Vagina (tissue), 2 donors: ENCODE measurements at regions not wholly inside any gene's neighbourhood (a gene's known extent, or its start where the extent isn't known, plus 50 kb on each side); places are given as distances from the start of the nearest gene placed in this dataset.

Experiments used
- DNase-seq, 2 donors: peaks; one replicate each; pipeline ENCODE4 v3.0.0-alpha.2; 2017; ENCODE audit errors: extremely low spot score in 2 of 2
- H3K27ac ChIP-seq: fragments of 200-600 bp; sonication (generic); one replicate; pipeline ENCODE4 v1.5.1; 2019
- H3K27me3 ChIP-seq: fragments of 200-600 bp; sonication (generic); one replicate; pipeline ENCODE4 v1.5.1; 2019
- H3K36me3 ChIP-seq, 2 donors: fragments of 200-600 bp; sonication (generic); one replicate each; pipeline ENCODE4 v1.5.1; 2017 to 2019
- H3K4me1 ChIP-seq: fragments of 200-600 bp; sonication (generic); one replicate; pipeline ENCODE4 v1.5.1; 2019
- H3K4me3 ChIP-seq, 2 donors: fragments of 200-600 bp; sonication (generic); 1 replicate in 1 of 2; 2 replicates in 1 of 2; pipeline ENCODE4 v1.5.1; 2016 to 2019
- H3K9me3 ChIP-seq: fragments of 200-600 bp; sonication (generic); one replicate; pipeline ENCODE4 v1.5.1; 2019
- CTCF ChIP-seq, 3 experiments: fragments of 450-650 bp in 2 of 3; fragments of 200-600 bp in 1 of 3; sonication (generic) in 1 of 3; IDR thresholded peaks; one replicate each; pipeline ENCODE4 v1.5.1; 2017 to 2019; ENCODE audit warnings: antibody characterized with exemption in 3 of 3, mild to moderate bottlenecking in 2 of 3, moderate library complexity in 2 of 3
- POLR2A ChIP-seq, 2 donors: fragments of 450-650 bp; IDR thresholded peaks; one replicate each; pipeline ENCODE4 v1.6.1; 2017; ENCODE audit warnings: antibody characterized with exemption in 2 of 2, mild to moderate bottlenecking in 2 of 2, moderate library complexity in 2 of 2
- POLR2AphosphoS5 ChIP-seq, 2 donors: sonication (generic); formaldehyde crosslinking; IDR thresholded peaks; one replicate each; pipeline ENCODE4 v1.9.0; 2017; ENCODE audit warnings: antibody characterized with exemption in 2 of 2, mild to moderate bottlenecking in 2 of 2, low read depth in 1 of 2; ENCODE audit not compliant: insufficient read depth in 1 of 2
- intact Hi-C: fragments of 100-400 bp; cut with DNase I; formaldehyde crosslinking; loops from one replicate; pipeline ENCODE4 v1.15.1; 2023

GRCh38 chr13:84847107-84847506 lies 952.1 kb downstream of the SLITRK6 start:
- H3K4me3 ChIP-seq = no peak overlapping the region
- no peaks in the 10 kb centered on the region for H3K27me3 ChIP-seq
- no peaks in the 10 kb centered on the region for H3K36me3 ChIP-seq
- intact Hi-C loops = no loop called here
- H3K4me1 ChIP-seq = no peaks in the 10 kb centered on the region
- H3K9me3 ChIP-seq = no peaks in the 10 kb centered on the region
- no peak for TF ChIP-seq POLR2A (IDR thresholded peaks at IDR 0.05)
- no peak overlapping the region for H3K27ac ChIP-seq
- no peak for DNase-seq

DNA sequence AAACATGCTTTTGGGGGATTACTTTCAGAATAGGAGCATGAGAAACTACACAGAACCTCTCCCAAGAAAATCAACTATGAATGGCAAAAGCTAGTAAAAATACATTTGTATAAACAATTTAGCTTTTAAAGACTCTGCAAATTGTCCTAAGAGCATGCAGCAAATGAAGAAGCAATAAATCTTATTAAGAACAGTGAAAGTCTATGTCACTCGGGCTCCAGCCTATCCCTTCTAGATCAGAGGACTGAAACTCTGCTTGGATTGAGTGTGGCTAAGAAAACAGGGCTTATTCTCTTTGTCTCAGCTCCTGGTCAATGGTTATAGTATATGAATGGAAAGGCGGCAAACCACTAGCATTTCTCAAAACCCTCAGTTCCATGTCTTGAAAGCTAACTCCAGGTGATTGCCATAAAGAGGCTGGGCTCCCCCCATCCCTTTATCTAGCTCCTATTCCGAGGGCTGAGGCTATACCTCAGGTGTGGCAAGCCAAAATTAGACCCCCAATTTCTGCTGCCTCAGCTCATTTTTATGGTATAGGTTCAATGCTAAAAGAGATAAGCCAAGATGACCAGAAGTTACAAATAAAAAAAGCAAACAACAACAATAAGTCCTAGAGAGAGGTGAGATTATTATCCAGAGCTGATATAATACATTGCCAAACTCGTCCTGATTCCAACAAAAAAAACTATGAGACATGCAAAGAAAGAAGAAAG lies 953.2 kb downstream of the SLITRK6 start:
- Histone ChIP-seq H3K4me3 (no peak overlapping the region), H3K27ac (no peak overlapping the region), H3K27me3 (no peaks in the 10 kb centered on the region), H3K36me3 (no peaks in the 10 kb centered on the region), H3K4me1 (no peaks in the 10 kb centered on the region), H3K9me3 (no peaks in the 10 kb centered on the region)
- TF ChIP-seq POLR2A (IDR thresholded peaks at IDR 0.05) (no peak), CTCF (IDR thresholded peaks at IDR 0.05) (no peak), POLR2AphosphoS5 (IDR thresholded peaks at IDR 0.05; ENCODE audit: insufficient read depth in 1 of 2, low read depth in 1 of 2) (no peak)
- no peak for DNase-seq
- intact Hi-C loops = no loop called here

DNA sequence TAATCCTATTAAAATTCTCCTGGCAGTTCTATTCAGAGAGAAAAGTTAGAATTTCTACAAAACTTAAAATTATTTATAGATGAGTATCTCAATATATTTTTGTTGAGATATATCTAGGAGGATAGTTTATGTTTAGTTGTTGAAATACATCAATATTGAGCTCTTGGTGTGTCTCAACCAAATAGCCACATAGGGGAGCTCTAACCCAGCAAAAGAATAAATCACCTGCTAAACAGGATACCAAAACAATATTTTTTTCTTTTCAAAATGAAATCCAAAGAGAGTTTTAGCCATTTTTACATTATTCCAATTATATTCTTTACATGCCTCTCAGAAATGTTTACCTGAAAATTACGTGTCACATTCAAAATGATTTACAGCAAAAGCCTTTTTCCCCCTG lies 954.7 kb downstream of the SLITRK6 start:
- Histone ChIP-seq H3K27me3 (no peaks in the 10 kb centered on the region), H3K27ac (no peak overlapping the region), H3K4me3 (no peak overlapping the region), H3K4me1 (no peaks in the 10 kb centered on the region), H3K9me3 (no peaks in the 10 kb centered on the region), H3K36me3 (no peaks in the 10 kb centered on the region)
- TF ChIP-seq POLR2A (IDR thresholded peaks at IDR 0.05) = no peak
- no peak for TF ChIP-seq CTCF (IDR thresholded peaks at IDR 0.05)
- no peak for TF ChIP-seq POLR2AphosphoS5 (IDR thresholded peaks at IDR 0.05; ENCODE audit: insufficient read depth in 1 of 2, low read depth in 1 of 2)
- no peak for DNase-seq
- intact Hi-C loops = no loop called here

GRCh38 chr13:84843368-84843767 lies 955.9 kb downstream of the SLITRK6 start:
- DNase-seq = no peak
- Histone ChIP-seq H3K36me3 (no peaks in the 10 kb centered on the region), H3K27ac (no peak overlapping the region), H3K9me3 (no peaks in the 10 kb centered on the region), H3K4me1 (no peaks in the 10 kb centered on the region), H3K4me3 (no peak overlapping the region), H3K27me3 (no peaks in the 10 kb centered on the region)
- intact Hi-C loops = no loop called here
- TF ChIP-seq CTCF (IDR thresholded peaks at IDR 0.05) (no peak), POLR2A (IDR thresholded peaks at IDR 0.05) (no peak), POLR2AphosphoS5 (IDR thresholded peaks at IDR 0.05; ENCODE audit: insufficient read depth in 1 of 2, low read depth in 1 of 2) (no peak)

- no peak for TF ChIP-seq POLR2AphosphoS5 (IDR thresholded peaks at IDR 0.05; ENCODE audit: insufficient read depth in 1 of 2, low read depth in 1 of 2)
- TF ChIP-seq CTCF (IDR thresholded peaks at IDR 0.05) = no peak
- TF ChIP-seq POLR2A (IDR thresholded peaks at IDR 0.05) = no peak
- Histone ChIP-seq H3K27me3 (no peaks in the 10 kb centered on the region), H3K4me3 (no peak overlapping the region), H3K9me3 (no peaks in the 10 kb centered on the region), H3K36me3 (no peaks in the 10 kb centered on the region), H3K27ac (no peak overlapping the region), H3K4me1 (no peaks in the 10 kb centered on the region)
- no peak for DNase-seq
- intact Hi-C loops = no loop called here
Observed at GRCh38 chr13:84834201-84834600, 951.9 kb upstream of the SLITRK1 start.
